ENCODE measurements at regions not wholly inside any gene's neighbourhood (a gene's known extent, or its start where the extent isn't known, plus 50 kb on each side); places are given as distances from the start of the nearest gene placed in this dataset.

GRCh38 chr2:219968685-219969345 lies 341.4 kb downstream of the SLC4A3 start:
- Histone ChIP-seq H3K27ac (replicated peaks) (no peak overlapping the region), H3K36me3 (no peaks in the 10 kb centered on the region), H3K4me3 (no peak overlapping the region)

DNA sequence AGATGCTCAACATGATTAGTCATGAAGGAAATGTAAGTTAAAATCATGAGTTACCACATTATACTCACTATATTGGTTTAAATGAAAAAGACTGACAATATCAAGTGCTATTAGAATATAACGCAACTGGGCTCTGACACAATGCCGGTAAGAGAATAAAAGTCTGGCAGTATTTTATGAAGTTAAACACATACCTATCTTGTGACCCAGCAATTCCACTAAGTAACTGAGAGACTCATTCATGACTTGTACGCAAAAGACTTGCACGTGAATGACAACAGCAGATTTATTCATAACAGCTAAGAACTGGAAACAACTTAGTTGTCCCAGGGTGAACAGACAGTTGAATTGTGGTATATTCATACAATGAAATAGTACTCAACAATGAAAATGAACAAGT lies 342.1 kb downstream of the SLC4A3 start:
- Histone ChIP-seq H3K9me3 (replicated peaks) (no peaks in the 10 kb centered on the region), H3K27me3 (ENCODE audit: low read depth) (no peaks in the 10 kb centered on the region), H3K36me3 (no peaks in the 10 kb centered on the region), H3K27ac (replicated peaks) (no peak overlapping the region), H3K4me1 (no peaks in the 10 kb centered on the region), H3K4me3 (no peak overlapping the region)
- DNase-seq = no peak
- TF ChIP-seq, protein P1, sequence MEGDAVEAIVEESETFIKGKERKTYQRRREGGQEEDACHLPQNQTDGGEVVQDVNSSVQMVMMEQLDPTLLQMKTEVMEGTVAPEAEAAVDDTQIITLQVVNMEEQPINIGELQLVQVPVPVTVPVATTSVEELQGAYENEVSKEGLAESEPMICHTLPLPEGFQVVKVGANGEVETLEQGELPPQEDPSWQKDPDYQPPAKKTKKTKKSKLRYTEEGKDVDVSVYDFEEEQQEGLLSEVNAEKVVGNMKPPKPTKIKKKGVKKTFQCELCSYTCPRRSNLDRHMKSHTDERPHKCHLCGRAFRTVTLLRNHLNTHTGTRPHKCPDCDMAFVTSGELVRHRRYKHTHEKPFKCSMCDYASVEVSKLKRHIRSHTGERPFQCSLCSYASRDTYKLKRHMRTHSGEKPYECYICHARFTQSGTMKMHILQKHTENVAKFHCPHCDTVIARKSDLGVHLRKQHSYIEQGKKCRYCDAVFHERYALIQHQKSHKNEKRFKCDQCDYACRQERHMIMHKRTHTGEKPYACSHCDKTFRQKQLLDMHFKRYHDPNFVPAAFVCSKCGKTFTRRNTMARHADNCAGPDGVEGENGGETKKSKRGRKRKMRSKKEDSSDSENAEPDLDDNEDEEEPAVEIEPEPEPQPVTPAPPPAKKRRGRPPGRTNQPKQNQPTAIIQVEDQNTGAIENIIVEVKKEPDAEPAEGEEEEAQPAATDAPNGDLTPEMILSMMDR (IDR thresholded peaks at IDR 0.05; ENCODE audit: borderline replicate concordance) = no peak
- intact Hi-C loops (cut with micrococcal nuclease) = no loop called here

More at GRCh38 chr2:219968685-219969345, 341.4 kb downstream of the SLC4A3 start:
- Histone ChIP-seq H3K27me3 (ENCODE audit: low read depth) (no peaks in the 10 kb centered on the region), H3K4me1 (no peaks in the 10 kb centered on the region), H3K9me3 (replicated peaks) (no peaks in the 10 kb centered on the region)
- DNase-seq = no peak
- intact Hi-C loops (cut with micrococcal nuclease) = no loop called here
- TF ChIP-seq, protein P1 (IDR thresholded peaks at IDR 0.05; ENCODE audit: borderline replicate concordance) = no peak

GRCh38 chr2:219973136-219973535 lies 345.7 kb downstream of the SLC4A3 start:
- Histone ChIP-seq H3K4me3 (no peak overlapping the region), H3K27ac (replicated peaks) (no peak overlapping the region), H3K36me3 (no peaks in the 10 kb centered on the region), H3K27me3 (ENCODE audit: low read depth) (no peaks in the 10 kb centered on the region), H3K4me1 (no peaks in the 10 kb centered on the region), H3K9me3 (replicated peaks) (peaks cover 4% of the 10 kb centered on the region)
- intact Hi-C loops (cut with micrococcal nuclease) = no loop called here
- TF ChIP-seq, protein P1 (IDR thresholded peaks at IDR 0.05; ENCODE audit: borderline replicate concordance) = no peak
- no peak for DNase-seq

DNA sequence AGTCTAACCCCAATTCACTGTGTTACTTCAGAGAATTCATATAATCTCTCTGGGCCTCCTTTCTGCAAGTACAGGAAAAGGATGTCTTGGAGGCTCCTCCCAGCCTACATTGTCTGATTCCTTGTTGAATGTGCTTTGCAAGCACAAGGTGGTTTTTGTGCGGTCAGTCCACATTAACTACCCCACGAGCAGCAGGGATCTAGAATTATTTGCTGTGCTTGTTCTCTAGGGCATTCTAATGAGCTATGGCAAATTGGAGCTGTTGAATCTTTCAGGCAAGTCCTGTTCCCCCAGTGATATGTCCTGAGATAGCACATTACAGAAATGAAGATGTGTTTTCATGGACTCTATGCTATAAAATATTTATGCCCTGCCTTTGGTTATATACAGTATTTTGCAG lies 349.4 kb downstream of the SLC4A3 start:
- Histone ChIP-seq H3K36me3 (no peaks in the 10 kb centered on the region), H3K27ac (replicated peaks) (no peak overlapping the region), H3K9me3 (replicated peaks) (peaks cover 4% of the 10 kb centered on the region), H3K27me3 (ENCODE audit: low read depth) (no peaks in the 10 kb centered on the region), H3K4me3 (no peak overlapping the region), H3K4me1 (no peaks in the 10 kb centered on the region)
- intact Hi-C loops (cut with micrococcal nuclease) = no loop called here
- DNase-seq = no peak
- TF ChIP-seq, protein P1 (IDR thresholded peaks at IDR 0.05; ENCODE audit: borderline replicate concordance) = no peak

DNA sequence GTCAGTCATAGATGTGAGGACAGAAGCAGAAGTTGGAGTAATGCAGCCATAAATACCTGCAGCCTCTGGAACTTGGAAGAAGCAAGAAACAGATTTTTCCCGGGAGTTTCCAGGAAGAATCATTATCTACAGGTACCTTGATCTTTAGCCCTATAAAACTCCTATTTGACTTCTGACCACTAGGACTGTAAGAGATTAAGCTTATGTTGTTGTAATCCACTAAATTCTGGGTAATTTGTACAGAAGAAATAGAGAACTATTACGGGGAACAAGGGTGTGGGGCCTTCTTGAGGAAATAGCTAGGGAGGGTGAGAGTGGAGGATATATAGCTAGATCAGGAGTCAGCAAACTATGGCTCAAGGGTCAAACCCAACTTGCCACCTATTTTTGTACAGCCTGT lies 353.2 kb downstream of the SLC4A3 start:
- intact Hi-C loops (cut with micrococcal nuclease) = no loop called here
- Histone ChIP-seq H3K36me3 (no peaks in the 10 kb centered on the region), H3K27me3 (ENCODE audit: low read depth) (no peaks in the 10 kb centered on the region), H3K27ac (replicated peaks) (no peak overlapping the region), H3K4me3 (no peak overlapping the region), H3K9me3 (replicated peaks) (peaks cover 4% of the 10 kb centered on the region), H3K4me1 (no peaks in the 10 kb centered on the region)
- TF ChIP-seq, protein P1 (IDR thresholded peaks at IDR 0.05; ENCODE audit: borderline replicate concordance) = no peak
- DNase-seq = no peak
